Osteoblast (primary cell): ENCODE measurements at regions not wholly inside any gene's neighbourhood (a gene's known extent, or its start where the extent isn't known, plus 50 kb on each side); places are given as distances from the start of the nearest gene placed in this dataset.

Experiments used
- DNase-seq: peaks from one replicate; pipeline ENCODE4 v3.0.0; 2011; ENCODE audit warnings: low spot score, mixed read lengths; ENCODE audit not compliant: insufficient read length; ENCODE audit errors: missing footprints
- H2AFZ ChIP-seq: 2 replicates; pipeline ENCODE4 v1.6.0; 2011; ENCODE audit warnings: mild to moderate bottlenecking, low read length
- H3K27ac ChIP-seq: 2 replicates; pipeline ENCODE4 v1.5.1; 2011; ENCODE audit warnings: mild to moderate bottlenecking, low read depth, low read length, moderate library complexity
- H3K27me3 ChIP-seq: 2 replicates; pipeline ENCODE4 v1.6.0; 2012; ENCODE audit warnings: mild to moderate bottlenecking, control low read depth, inconsistent platforms, low read length, moderate library complexity; ENCODE audit not compliant: insufficient read depth
- H3K36me3 ChIP-seq: 2 replicates; pipeline ENCODE4 v1.5.1; 2011; ENCODE audit warnings: mild to moderate bottlenecking, low read length, control low read depth, moderate library complexity; ENCODE audit not compliant: insufficient read depth
- H3K4me1 ChIP-seq: 2 replicates; pipeline ENCODE4 v1.5.1; 2011; ENCODE audit warnings: mild to moderate bottlenecking, low read length, control low read depth, moderate library complexity; ENCODE audit not compliant: insufficient read depth
- H3K4me2 ChIP-seq: 2 replicates; pipeline ENCODE4 v1.6.0; 2011; ENCODE audit warnings: mild to moderate bottlenecking, low read length; ENCODE audit not compliant: insufficient read depth
- H3K4me3 ChIP-seq: fragments of 200-600 bp; sonication (generic); 3 replicates; pipeline ENCODE4 v1.5.1; 2012; ENCODE audit warnings: mild to moderate bottlenecking, low read length, inconsistent platforms; ENCODE audit not compliant: insufficient read depth
- H3K79me2 ChIP-seq: 2 replicates; pipeline ENCODE4 v1.6.0; 2012; ENCODE audit warnings: mild to moderate bottlenecking, low read length, control low read depth, inconsistent platforms; ENCODE audit not compliant: insufficient read depth
- H3K9me3 ChIP-seq: 2 replicates; pipeline ENCODE4 v1.5.1; 2011; ENCODE audit warnings: low read depth, low read length, control low read depth
- H4K20me1 ChIP-seq: 2 replicates; pipeline ENCODE4 v1.6.0; 2012; ENCODE audit warnings: mild to moderate bottlenecking, low read length, control low read depth; ENCODE audit not compliant: insufficient read depth
- TF ChIP-seq, protein P1 (sequence below): IDR thresholded peaks from 2 replicates; pipeline ENCODE4 v1.5.1; 2011; ENCODE audit warnings: mild to moderate bottlenecking, low read depth, low read length, moderate library complexity; ENCODE audit errors: extremely low read depth

DNA sequence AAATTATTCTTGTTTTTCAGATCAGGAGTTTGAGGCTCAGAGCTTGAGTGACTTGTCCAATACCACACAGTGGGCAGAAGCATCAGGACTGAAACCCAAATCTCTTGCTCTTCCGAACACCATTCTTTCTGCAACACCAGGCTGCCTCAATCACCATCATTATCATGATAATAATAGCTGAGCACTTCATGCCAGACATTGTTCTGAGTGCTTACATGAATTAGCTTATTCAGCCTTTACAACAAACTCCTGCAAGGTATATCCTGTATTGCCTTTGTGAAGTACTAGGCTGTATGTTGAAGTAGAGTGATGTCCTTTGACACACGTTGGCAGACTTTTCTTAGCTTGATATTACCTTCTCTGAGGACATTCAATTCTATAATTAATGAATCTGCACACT, 257.4 kb upstream of the ATP2B1 start:
- Histone ChIP-seq H3K36me3 (no peaks in the 10 kb centered on the region), H3K79me2 (no peaks in the 10 kb centered on the region), H3K27ac (no peak overlapping the region), H2AFZ (no peak overlapping the region), H4K20me1 (no peaks in the 10 kb centered on the region), H3K9me3 (no peaks in the 10 kb centered on the region), H3K4me2 (no peak overlapping the region), H3K27me3 (no peaks in the 10 kb centered on the region), H3K4me1 (no peaks in the 10 kb centered on the region), H3K4me3 (no peak overlapping the region)
- TF ChIP-seq, protein P1, sequence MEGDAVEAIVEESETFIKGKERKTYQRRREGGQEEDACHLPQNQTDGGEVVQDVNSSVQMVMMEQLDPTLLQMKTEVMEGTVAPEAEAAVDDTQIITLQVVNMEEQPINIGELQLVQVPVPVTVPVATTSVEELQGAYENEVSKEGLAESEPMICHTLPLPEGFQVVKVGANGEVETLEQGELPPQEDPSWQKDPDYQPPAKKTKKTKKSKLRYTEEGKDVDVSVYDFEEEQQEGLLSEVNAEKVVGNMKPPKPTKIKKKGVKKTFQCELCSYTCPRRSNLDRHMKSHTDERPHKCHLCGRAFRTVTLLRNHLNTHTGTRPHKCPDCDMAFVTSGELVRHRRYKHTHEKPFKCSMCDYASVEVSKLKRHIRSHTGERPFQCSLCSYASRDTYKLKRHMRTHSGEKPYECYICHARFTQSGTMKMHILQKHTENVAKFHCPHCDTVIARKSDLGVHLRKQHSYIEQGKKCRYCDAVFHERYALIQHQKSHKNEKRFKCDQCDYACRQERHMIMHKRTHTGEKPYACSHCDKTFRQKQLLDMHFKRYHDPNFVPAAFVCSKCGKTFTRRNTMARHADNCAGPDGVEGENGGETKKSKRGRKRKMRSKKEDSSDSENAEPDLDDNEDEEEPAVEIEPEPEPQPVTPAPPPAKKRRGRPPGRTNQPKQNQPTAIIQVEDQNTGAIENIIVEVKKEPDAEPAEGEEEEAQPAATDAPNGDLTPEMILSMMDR, result no peak
- DNase-seq, result no peak

DNA sequence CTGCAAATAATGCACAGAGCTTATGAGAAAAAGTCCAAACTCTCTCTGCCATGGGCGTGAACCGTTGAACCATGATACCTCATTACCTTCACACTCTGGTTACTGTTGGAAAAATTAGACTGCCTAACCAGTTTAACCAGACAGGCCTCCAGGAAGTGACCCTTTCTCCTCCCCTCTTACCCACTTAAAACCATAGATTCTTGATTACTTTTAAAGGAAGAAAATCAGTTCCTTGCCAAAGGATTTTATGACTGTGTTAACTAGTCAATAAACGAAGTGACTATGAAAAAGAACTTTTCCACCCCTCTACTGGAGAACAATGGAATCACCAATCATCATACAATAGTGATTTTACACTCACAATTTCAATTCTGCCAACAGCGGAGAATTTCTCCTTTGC, 254.0 kb upstream of the ATP2B1 start:
- no peak for DNase-seq
- Histone ChIP-seq H3K27ac (no peak overlapping the region), H3K4me1 (peaks cover 13% of the 10 kb centered on the region), H3K36me3 (no peaks in the 10 kb centered on the region), H3K79me2 (no peaks in the 10 kb centered on the region), H3K27me3 (no peaks in the 10 kb centered on the region), H4K20me1 (no peaks in the 10 kb centered on the region), H3K4me3 (no peak overlapping the region), H2AFZ (no peak overlapping the region), H3K4me2 (no peak overlapping the region), H3K9me3 (no peaks in the 10 kb centered on the region)
- TF ChIP-seq, protein P1, result peak; percentile 49

DNA sequence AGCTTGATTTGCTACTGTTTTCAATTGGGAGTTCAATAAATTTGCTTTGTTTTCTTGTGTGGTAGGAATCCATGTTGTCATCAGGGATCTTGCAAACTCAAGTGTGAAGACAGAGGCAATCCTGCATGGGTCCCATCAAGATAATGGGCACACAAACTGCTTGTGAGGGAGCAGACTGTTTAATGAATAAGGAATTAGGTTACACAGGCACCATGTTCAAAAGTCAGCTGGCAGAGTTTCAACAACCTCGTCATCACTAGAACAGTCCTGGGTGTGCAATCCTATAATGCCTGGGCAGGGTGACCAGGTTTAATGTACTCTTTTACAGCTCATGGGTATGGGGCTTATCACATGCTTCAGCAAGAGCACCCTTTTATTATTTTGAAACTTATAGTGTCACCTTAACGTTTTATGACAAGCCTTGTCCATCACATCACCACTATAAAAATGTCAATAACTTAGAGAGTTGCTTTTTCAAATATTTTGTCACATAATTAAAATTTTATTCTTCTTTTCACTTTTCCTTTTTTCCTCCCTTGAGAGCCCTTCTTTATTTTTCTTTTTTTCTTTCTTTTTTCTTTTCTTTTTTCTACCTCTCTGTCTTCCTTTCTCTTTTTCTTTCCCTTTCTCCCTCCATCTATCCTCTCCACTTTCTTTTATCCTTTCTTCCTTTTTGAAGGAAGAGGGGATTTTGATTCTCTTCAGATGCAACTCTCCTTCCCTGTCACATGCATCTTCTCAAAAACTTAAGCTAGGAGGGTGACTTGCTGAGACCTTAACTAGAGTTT, 252.2 kb upstream of the ATP2B1 start:
- Histone ChIP-seq H3K27me3 (no peaks in the 10 kb centered on the region), H3K79me2 (no peaks in the 10 kb centered on the region), H3K4me2 (no peak overlapping the region), H3K9me3 (no peaks in the 10 kb centered on the region), H4K20me1 (no peaks in the 10 kb centered on the region), H3K27ac (no peak overlapping the region), H3K4me3 (no peak overlapping the region), H2AFZ (no peak overlapping the region), H3K4me1 (peaks cover 13% of the 10 kb centered on the region), H3K36me3 (no peaks in the 10 kb centered on the region)
- TF ChIP-seq, protein P1, result no peak
- no peak for DNase-seq

DNA sequence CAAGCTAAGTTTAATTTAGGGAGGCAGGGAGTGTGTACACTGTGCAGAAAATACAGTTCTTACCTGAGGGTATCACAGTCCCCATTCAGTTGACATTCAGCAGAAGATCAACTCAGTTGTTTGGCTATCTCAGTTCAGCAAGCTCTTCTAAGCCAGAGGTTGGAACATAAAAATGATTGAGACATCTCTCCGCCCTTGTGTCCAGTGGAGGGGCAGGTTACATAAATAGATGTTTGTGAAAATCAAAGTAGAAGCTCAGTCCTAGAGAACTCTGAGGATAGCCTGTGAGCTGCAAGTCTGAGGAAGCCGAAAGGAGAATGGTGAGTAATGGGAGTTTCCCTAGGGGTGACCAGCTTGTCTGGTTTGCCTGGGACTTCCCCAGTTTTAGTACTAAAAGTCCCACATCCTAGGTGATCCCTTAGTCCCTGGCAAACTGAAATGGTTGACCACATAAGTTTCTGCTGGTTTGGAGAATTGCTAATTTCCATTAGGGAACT, 251.4 kb upstream of the ATP2B1 start:
- Histone ChIP-seq H3K27ac (no peak overlapping the region), H3K4me3 (no peak overlapping the region), H2AFZ (no peak overlapping the region), H3K36me3 (no peaks in the 10 kb centered on the region), H3K9me3 (no peaks in the 10 kb centered on the region), H4K20me1 (no peaks in the 10 kb centered on the region), H3K4me1 (peaks cover 13% of the 10 kb centered on the region), H3K27me3 (no peaks in the 10 kb centered on the region), H3K4me2 (no peak overlapping the region), H3K79me2 (no peaks in the 10 kb centered on the region)
- TF ChIP-seq, protein P1, result no peak
- DNase-seq, result peak; percentile 15
